HG03060 (cell line): ENCODE measurements at regions not wholly inside any gene's neighbourhood (a gene's known extent, or its start where the extent isn't known, plus 50 kb on each side); places are given as distances from the start of the nearest gene placed in this dataset.
"Not testable (repeated sequence)": the region's sequence is repeated elsewhere in the genome, so short reads cannot be mapped to it uniquely, and the experiment has no call there.

Experiments
- ATAC-seq: cut with Tn5 transposase; IDR thresholded peaks from one replicate; pipeline ENCODE4 v1.9.1; 2021; ENCODE audit warnings: low read depth, moderate number of reproducible peaks; ENCODE audit not compliant: unreplicated experiment

GRCh38 chr4:26227601-26228229 is 93.1 kb upstream of the RBPJ start:
- ATAC-seq = no peak

DNA sequence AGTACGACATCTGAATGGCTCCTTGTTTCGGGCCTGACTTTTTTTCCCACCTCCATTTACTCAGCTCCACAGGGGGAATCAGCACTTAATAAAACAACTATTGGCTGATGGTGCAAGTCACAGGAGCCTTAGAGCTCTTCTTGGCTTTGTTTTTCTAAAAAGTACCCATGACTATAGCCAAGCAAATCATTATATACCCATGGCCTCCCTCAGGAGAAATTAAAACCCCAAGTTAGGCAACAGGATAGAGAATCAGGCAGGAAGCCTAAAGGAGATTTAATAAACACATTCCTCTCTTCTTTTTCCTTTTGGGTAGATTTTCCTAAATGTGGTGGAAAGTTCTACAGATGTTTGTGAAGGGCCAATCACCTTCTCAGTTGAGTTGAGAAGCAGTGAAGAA is 91.9 kb upstream of the RBPJ start:
- ATAC-seq = no peak

- no peak for ATAC-seq
These were observed 90.8 kb upstream of the RBPJ start for GRCh38 chr4:26229974-26230373.

DNA sequence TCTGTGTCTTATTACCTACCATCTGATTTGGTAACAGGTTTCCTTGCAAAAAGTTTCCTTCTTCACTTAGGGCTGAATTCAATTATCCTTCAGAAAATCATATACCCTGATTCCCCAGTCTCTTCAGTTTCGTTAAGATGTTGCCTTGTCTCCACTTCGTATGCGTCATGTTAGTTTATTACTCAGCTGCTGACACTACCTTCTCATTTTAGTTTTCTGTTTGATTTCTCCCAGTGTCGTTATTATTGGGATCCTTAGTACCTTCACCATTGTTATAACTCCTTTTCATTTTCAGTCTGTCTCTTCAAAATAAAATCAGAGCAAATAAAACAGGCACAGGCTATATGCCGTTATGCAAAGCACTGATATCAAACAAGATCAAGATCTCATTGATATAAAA is 87.5 kb upstream of the RBPJ start:
- ATAC-seq = no peak

- no peak for ATAC-seq
These were observed 85.3 kb upstream of the RBPJ start for GRCh38 chr4:26235500-26235899.

DNA sequence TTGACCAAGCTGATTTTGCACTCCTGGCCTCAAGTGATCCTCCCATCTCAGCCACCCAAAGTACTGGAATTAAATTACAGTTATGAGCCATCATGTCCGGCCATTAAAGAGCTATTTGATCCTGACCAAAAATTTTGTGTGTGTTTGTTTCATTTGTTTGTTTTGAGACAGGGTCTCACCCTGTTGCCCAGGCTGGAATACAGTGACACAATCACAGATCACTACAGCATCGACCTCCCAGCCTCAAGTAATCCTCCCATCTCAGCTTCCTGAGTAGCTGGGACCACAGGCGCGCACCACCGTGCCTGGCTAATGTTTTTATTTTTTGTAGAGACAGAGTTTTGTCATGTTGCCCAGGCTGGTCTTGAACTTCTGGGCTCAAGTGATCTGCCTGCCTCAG is 82.9 kb upstream of the RBPJ start:
- ATAC-seq = no peak

DNA sequence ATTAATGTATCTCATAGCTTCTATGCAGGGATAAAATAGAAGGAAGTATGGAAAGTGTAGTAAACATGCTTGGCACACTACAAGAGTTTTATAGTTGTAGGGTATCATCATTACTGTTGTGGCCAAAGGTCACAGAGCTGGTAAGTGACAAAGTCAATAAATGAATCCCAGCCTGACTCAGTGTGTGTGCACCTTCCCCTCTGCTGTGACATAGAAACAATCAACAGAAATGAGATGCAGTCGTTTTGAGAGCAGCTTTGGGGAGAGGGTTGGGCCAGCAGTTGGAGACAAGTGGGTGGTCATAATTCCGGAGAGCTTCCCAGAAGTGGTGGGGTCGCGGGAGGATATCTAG is 82.4 kb upstream of the RBPJ start:
- ATAC-seq = no peak

DNA sequence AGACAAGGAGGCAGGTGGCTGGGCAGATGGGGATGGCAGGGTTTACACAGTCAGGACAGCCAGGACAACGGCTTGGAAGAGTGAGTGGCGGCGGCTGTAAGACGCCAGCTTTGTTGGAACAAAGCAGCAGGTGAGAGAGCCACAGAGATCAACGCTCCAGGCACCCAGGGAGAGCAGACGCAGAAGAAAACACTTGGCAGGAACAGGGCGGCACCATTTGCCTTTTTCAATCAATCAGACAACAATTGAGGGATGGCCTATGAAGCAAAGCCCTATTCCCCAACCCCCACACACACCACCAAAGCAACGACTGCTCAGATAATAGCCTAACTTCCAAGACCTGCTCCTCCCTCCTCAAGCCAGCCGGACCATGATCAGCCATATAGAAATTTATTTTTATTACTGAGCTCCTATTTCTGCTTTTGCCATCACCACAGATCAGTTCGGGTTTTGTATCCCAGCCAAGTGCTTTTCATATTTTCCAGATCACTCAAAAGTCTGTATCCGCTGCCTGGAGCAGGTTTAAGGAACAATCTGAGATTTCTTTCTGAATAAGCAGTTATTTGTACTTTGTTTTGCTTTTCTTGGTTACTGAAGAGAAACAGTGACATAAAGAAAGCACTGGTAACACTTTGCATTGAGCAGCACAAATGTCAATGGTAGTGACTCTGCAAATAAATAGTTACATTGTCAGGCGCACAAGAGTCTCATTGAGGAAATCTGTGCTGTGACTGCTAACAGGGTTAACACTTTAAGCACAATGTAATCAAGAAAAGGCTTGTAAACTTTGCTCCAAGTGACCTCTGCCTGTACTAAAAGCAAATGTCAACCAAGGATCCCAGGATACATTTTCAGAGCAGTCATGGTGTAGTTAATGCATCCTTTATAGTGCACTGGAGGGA is 81.8 kb upstream of the RBPJ start:
- ATAC-seq = no peak

GRCh38 chr4:26239801-26240200 is 81.0 kb upstream of the RBPJ start:
- no peak for ATAC-seq

GRCh38 chr4:26241179-26241578 is 79.6 kb upstream of the RBPJ start:
- no peak for ATAC-seq

DNA sequence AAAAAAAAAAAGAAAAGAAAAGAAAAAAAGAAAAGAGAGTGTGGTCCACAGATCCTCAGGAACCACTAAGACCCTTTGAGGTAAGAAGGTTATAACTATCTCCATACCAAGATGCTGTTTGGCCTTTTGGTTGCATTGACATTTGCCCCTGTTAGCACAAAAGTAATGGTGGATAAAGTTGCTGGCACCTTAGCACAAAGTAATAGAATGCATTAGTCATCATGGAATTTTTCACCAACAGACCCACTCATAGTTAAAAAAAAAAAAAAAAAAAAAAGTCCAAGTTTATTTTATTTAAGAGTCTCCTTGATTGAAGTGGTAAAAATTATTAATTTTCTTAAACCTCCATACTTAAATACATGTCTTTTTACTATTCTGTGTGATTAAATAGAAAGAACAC is 78.4 kb upstream of the RBPJ start:
- no peak for ATAC-seq

GRCh38 chr4:26244138-26244537 is 76.7 kb upstream of the RBPJ start:
- ATAC-seq = not testable (repeated sequence)

- ATAC-seq = no peak
These were observed 72.2 kb upstream of the RBPJ start for GRCh38 chr4:26248647-26249046.

DNA sequence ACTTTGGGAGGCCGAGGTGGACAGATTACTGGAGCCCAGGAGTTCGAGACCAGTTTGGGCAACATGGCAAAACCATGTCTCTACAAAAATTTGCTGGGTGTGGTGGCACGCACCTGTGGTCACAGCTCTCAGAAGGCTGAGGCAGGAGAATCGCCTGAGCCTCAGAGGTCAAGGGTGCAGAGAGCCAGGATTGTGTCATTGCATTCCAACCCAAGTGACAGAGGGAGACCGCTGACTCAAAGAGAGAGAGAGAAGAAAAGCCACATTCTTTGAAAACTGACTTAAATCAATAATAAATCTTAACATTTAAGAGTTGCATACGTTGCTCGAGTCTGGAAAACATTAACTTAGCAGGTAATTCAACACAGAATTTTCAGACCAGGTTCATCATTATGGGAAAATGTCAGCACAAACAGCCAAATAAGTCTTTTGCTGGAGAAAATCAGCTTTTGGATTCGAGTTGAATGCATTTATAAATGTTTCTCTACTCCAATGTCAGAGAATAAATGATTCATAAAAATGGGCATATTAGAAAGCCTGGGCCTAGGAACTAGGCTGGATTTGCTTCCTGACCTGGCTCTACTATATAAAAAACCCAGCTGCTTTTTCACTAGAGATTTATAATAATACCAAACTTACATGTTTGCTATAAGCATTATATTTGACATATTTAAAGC is 68.3 kb upstream of the RBPJ start:
- ATAC-seq = no peak

- no peak for ATAC-seq
These were observed 66.8 kb upstream of the RBPJ start for GRCh38 chr4:26253968-26254367.

DNA sequence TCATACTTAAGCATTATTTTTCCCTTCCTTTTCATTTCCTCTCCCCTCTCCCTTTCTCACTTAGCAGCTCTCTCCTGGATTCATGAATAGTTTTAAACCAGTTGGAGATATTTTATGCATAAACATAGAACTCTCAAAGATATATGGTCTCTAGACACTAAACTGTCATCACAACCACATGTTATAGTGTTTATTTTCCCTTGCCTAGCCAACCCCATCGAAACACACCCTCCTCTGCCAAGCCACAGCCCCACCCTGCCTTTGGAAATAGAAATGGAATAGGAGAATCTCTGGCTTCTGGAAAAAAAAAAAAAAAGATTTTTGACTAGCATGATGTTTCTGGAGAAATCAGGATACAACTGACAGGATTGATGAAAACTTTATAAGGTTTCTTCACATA is 64.8 kb upstream of the RBPJ start:
- no peak for ATAC-seq

- not testable (repeated sequence) for ATAC-seq
These were observed 63.4 kb upstream of the RBPJ start for GRCh38 chr4:26257444-26257843.

DNA sequence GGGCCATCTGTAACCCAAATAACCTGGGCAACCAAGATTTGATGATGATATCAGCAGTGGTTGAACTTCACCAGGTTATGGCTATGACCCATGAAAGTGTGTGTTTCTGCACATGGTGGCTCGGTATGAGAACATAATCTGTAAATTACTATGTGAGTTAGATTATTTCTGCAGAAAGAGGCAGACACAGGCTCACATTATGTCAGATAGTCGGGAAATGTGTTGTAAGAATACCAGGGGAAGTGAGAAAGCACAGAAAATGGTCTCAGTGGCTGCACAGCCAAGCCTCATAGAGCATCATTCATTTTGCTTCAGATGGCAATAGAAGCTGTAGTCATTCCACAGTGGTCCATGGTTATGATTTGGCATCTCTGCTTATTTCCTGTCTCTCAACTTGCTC is 63.0 kb upstream of the RBPJ start:
- ATAC-seq = peak; percentile 49

DNA sequence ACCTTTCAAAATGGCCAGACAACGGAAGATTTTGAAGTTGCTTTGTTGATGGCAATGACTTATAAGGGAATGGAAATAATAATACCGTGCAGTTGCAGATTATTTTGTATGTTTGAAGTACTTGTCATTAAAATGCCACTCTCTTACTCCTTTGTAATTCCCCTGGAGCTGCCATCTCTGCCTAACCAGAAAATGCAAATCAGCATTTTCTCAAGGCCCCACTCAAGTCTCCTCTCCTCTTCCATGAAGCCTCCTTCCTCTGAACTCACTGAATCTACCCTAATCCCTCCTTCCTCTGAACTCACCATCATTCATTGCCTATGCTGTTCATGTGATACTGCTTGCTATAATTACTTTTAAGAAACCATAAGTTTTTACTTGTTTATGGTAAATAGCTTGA is 60.2 kb upstream of the RBPJ start:
- no peak for ATAC-seq

DNA sequence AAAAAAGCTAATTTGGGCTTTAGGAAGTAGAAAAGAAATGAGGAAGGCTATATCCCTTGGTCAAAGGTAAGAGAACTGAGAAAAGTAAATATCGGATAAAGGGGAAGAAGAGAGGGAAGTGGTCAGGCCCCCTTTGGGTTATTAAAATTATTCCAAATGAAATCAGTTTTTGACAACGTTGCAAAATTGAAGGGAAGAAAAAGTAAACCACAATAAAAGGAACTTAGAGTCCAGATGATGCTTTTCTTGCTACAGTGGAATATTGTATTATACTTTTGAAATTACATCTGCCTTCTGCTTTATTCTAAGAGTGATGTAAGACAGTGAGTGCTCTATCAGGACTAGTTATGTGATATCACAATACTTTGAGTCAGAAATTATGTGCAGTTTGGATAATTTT is 59.4 kb upstream of the RBPJ start:
- ATAC-seq = no peak

DNA sequence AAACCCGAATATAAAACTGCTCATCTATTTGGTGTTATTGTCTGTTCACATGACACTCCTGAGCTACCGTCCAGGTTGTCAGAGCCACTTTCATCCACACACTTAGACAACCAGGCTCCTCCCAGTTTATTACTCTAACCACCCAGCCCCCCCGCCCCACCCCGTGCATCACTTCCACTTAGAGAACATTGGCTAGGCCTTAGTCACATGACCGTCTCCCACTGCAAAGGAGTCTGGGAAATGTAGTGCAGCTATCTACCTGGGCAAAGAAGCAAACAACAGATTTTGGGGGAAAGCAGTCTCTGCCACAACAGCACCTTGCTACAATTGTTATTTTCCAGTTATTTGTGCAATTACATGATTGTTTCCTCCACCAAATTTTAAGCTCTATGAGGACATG is 57.6 kb upstream of the RBPJ start:
- ATAC-seq = no peak

- ATAC-seq = no peak
These were observed 56.7 kb upstream of the RBPJ start for GRCh38 chr4:26264109-26264508.
